Lower leg skin (tissue), 4 donors: ENCODE measurements at regions not wholly inside any gene's neighbourhood (a gene's known extent, or its start where the extent isn't known, plus 50 kb on each side); places are given as distances from the start of the nearest gene placed in this dataset.

Experiments
- DNase-seq, 2 donors: peaks; one replicate each; pipeline ENCODE4 v3.0.0-alpha.2; 2019; ENCODE audit warnings: low spot score in 2 of 2
- H3K4me3 ChIP-seq: fragments of 200-600 bp; sonication (generic); 2 replicates; pipeline ENCODE4 v1.5.1; 2017; ENCODE audit warnings: mild to moderate bottlenecking, low read depth; ENCODE audit not compliant: poor library complexity, severe bottlenecking
- CTCF ChIP-seq, 3 donors: fragments of 450-650 bp; IDR thresholded peaks; one replicate each; pipeline ENCODE4 v1.5.1; 2016; ENCODE audit warnings: antibody characterized with exemption in 3 of 3, mild to moderate bottlenecking in 3 of 3, moderate library complexity in 2 of 3
- POLR2A ChIP-seq, 2 donors: fragments of 450-650 bp; IDR thresholded peaks; one replicate each; pipeline ENCODE4 v1.6.1; 2016 to 2017; ENCODE audit warnings: antibody characterized with exemption in 2 of 2, mild to moderate bottlenecking in 1 of 2, moderate library complexity in 1 of 2
- WGBS, 2 donors: methylation state at CpG; one replicate each; pipeline ENCODE4 v1.1.5; 2018; 5-methylcytosine and 5-hydroxymethylcytosine counted together
- intact Hi-C: fragments of 100-400 bp; cut with DNase I; formaldehyde crosslinking; loops from one replicate; pipeline ENCODE4 v1.15.0; 2023; ENCODE audit warnings: low total_unique reads

DNA sequence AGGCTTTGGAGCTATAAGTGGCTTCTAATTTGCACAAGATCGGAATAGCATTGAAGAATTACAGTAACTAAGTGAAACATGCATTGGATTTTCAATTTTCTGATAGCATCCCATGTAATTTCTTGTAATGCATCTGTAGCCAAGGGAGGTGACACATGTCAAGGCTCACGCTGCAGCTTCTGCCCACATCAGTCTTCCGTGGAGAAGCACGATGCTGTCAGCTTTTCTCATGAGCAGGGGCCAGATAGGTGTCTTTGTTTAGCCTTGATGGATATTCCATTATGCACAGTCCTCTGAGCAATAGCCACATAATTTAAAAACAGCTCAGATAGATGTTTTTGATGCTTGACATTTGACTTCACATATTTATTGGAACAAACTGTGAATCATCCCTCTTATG is 1046.9 kb upstream of the EEF2KMT start:
- 87 to 94% methylated on average over 4 of the region's 4 CpGs for WGBS, 2 donors
- DNase-seq = no peak
- TF ChIP-seq CTCF (IDR thresholded peaks at IDR 0.05) (no peak), POLR2A (IDR thresholded peaks at IDR 0.05) (no peak)
- intact Hi-C loops = no loop called here
- H3K4me3 ChIP-seq = no peak overlapping the region

- intact Hi-C loops = no loop called here
- H3K4me3 ChIP-seq = no peak overlapping the region
- no peak for TF ChIP-seq POLR2A (IDR thresholded peaks at IDR 0.05)
- TF ChIP-seq CTCF (IDR thresholded peaks at IDR 0.05) = no peak
- DNase-seq = no peak
- WGBS, 2 donors = 33 to 71% methylated on average over 1 of the region's 1 CpG
These were observed 1045.4 kb upstream of the EEF2KMT start for GRCh38 chr16:6143020-6143419.

DNA sequence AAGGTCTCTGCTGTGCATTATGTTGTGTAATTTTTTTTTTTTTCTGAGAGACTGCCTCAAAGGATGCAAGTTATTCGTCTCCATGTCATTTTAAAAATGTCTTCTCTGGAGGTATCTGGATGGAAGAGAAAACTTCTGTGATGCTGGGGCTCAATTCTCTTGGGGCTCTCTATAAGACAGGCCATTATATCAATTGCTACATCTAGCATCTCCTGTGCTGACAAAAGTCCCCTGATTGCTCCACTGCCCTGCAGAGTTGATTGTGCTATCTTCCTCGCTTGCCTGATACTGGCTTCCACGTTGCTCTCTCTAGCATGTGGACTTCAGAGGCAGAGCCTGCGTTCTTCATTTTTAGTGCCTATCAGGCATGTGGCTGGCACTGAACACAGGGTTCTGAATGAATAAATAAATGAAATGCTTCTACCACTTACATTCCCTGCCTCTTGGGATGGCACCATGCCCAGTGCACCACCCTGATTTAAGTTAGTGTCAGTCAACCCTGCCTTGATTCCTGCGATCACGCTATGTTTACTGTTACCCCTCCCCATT is 1035.5 kb upstream of the EEF2KMT start:
- 50 to 51% methylated on average over 6 of the region's 6 CpGs for WGBS, 2 donors
- intact Hi-C loops = no loop called here

GRCh38 chr16:6132121-6132520 is 1034.5 kb upstream of the EEF2KMT start:
- no peak for DNase-seq
- intact Hi-C loops = no loop called here
- no peak for TF ChIP-seq POLR2A (IDR thresholded peaks at IDR 0.05)
- TF ChIP-seq CTCF (IDR thresholded peaks at IDR 0.05) = no peak
- no peak overlapping the region for H3K4me3 ChIP-seq
- WGBS, 2 donors = 64 to 69% methylated on average over 6 of the region's 6 CpGs

More for the DNA sequence above, 1035.5 kb upstream of the EEF2KMT start:
- H3K4me3 ChIP-seq = no peak overlapping the region
- DNase-seq = no peak
- TF ChIP-seq POLR2A (IDR thresholded peaks at IDR 0.05) = no peak
- TF ChIP-seq CTCF (IDR thresholded peaks at IDR 0.05) = no peak

DNA sequence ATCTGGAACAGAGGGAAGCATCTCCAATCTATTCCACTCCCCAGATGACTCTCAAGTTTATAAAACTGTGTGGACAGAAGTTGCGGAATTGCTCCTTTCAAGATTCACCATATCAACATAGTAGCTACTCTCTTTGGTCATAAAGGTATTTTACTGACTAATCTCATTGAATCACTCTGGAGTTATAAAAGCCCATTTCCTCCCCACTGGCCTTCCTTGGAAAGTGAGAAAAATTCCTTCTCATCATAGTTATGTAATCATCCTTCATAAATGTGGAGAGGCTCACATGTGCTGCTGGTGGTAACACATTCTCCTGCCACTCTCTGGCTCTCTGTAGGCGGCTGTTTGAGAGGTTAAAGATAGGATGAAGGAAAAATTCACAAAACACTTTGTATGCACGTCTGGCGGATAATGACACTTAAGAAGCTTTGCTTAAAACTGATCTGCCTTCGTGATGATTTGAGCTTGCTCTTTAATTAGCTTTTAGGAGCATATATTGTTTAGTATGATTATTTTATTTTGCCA is 1034.0 kb upstream of the EEF2KMT start:
- no peak overlapping the region for H3K4me3 ChIP-seq
- intact Hi-C loops = no loop called here
- 74 to 75% methylated on average over 5 of the region's 5 CpGs for WGBS, 2 donors
- TF ChIP-seq CTCF (IDR thresholded peaks at IDR 0.05) (no peak), POLR2A (IDR thresholded peaks at IDR 0.05) (no peak)
- no peak for DNase-seq
